HG03095 (cell line): ENCODE measurements at regions not wholly inside any gene's neighbourhood (a gene's known extent, or its start where the extent isn't known, plus 50 kb on each side); places are given as distances from the start of the nearest gene placed in this dataset.

Experiments
- ATAC-seq: cut with Tn5 transposase; IDR thresholded peaks from one replicate; pipeline ENCODE4 v1.9.1; 2021; ENCODE audit warnings: moderate library complexity; ENCODE audit not compliant: unreplicated experiment

GRCh38 chr6:164502833-164503232 is 806.6 kb downstream of the C6orf118 start:
- ATAC-seq, result no peak

GRCh38 chr6:164495882-164496495 is 813.4 kb downstream of the C6orf118 start:
- ATAC-seq, result no peak

GRCh38 chr6:164478426-164478825 is 831.0 kb downstream of the C6orf118 start:
- no peak for ATAC-seq

- no peak for ATAC-seq
These were observed 831.6 kb downstream of the C6orf118 start for GRCh38 chr6:164477790-164478189.

GRCh38 chr6:164477101-164477500 is 832.3 kb downstream of the C6orf118 start:
- ATAC-seq, result no peak

GRCh38 chr6:164469276-164469949 is 840.0 kb downstream of the C6orf118 start:
- no peak for ATAC-seq

- ATAC-seq, result no peak
These were observed 853.6 kb downstream of the C6orf118 start for GRCh38 chr6:164455835-164456234.

GRCh38 chr6:164453835-164454234 is 855.6 kb downstream of the C6orf118 start:
- no peak for ATAC-seq

- ATAC-seq, result no peak
These were observed 866.8 kb downstream of the C6orf118 start for GRCh38 chr6:164442572-164442971.

GRCh38 chr6:164439331-164439730 is 870.1 kb downstream of the C6orf118 start:
- ATAC-seq, result no peak

- no peak for ATAC-seq
These were observed 872.4 kb downstream of the C6orf118 start for GRCh38 chr6:164436976-164437375.

- ATAC-seq, result no peak
These were observed 881.5 kb downstream of the C6orf118 start for GRCh38 chr6:164427728-164428402.

- ATAC-seq, result no peak
These were observed 884.9 kb downstream of the C6orf118 start for GRCh38 chr6:164424489-164424888.

- ATAC-seq, result no peak
These were observed 890.3 kb downstream of the C6orf118 start for GRCh38 chr6:164419099-164419498.

- ATAC-seq, result no peak
These were observed 891.2 kb downstream of the C6orf118 start for GRCh38 chr6:164418262-164418588.

- ATAC-seq, result no peak
These were observed 891.7 kb downstream of the C6orf118 start for GRCh38 chr6:164417537-164418261.

GRCh38 chr6:164415832-164416563 is 893.4 kb downstream of the C6orf118 start:
- ATAC-seq, result no peak

GRCh38 chr6:164414695-164415094 is 894.7 kb downstream of the C6orf118 start:
- no peak for ATAC-seq

GRCh38 chr6:164412566-164412965 is 896.8 kb downstream of the C6orf118 start:
- no peak for ATAC-seq

GRCh38 chr6:164410017-164410416 is 899.4 kb downstream of the C6orf118 start:
- ATAC-seq, result no peak
